ENCODE measurements at regions not wholly inside any gene's neighbourhood (a gene's known extent, or its start where the extent isn't known, plus 50 kb on each side); places are given as distances from the start of the nearest gene placed in this dataset.

DNA sequence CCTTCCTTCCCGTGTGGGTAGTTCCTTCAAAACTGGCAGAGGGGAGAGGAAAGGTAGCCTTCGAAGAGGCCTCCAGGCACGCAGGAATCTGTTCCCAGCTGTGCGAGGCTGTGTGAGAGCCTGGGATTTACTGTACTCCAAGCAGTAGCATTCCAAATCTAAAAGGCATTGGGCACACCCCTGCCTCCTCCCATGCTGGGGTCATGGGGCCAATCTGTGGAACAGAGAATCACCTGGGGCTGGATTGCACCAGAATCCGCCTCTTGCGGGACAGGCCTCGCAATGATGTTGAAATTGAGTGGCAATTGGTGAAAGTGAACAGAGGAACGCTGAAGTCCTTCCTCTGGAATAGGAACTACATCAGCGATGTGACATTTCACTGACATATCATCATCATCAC lies 72.5 kb upstream of the IRX3 start:
- DNase-seq: no peak

DNA sequence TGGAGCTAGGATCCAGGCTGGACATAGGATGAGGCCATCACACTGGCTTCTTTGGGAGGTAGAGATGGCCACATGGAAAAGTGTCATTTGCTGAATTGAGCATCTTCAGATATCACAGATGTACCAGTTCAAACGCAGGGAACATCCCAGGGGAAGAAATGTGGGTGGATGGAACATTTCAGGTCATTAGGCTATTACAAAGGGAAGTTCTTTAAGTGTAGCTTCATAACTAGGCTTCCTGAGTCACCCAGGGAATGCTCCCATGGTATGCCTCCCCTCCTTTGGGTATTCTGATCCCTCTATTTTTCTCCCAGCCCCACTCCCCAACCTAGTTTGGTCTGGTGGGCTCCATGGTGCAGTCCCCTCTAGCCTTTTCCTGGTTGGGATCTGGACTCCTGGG lies 69.8 kb upstream of the IRX3 start:
- DNase-seq: no peak

DNA sequence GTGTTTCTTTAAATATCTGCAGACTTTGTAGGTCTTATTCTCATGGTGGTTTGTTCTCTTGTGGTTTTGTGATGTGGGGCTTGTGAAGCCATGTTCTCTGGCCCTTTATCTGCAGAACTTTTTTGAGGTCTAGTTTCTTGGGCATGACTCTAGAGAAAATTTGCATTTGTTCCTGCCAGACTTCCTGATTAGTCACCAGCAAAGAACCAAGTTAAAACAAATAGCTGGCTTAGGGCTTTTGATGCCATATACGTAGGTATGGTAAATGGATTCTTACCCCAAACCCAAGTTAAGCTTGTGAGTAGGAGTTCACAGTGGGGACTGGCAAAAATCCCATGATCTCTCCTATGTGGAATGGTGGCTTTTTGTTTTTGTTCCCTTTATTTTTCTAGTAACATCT lies 68.7 kb upstream of the IRX3 start:
- DNase-seq: no peak

DNA sequence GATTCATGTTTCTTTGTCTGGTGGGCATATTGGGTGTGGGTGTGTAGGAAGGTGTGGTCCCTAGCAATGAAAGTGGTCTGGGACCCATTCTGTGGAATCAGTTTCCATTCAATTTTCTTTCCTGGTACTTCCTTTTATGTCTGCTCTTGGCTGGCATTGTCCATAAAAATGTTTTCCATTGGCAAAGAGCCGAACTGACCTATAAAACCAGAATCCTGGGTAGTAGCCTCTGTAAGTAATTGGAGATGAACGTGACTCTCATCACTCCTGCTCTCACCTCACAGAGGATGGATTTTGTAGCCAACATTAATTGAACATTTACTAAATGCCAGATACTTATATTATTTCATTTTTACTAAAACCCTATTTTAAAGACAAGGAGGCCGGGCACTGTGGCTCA lies 66.5 kb upstream of the IRX3 start:
- DNase-seq: no peak

DNA sequence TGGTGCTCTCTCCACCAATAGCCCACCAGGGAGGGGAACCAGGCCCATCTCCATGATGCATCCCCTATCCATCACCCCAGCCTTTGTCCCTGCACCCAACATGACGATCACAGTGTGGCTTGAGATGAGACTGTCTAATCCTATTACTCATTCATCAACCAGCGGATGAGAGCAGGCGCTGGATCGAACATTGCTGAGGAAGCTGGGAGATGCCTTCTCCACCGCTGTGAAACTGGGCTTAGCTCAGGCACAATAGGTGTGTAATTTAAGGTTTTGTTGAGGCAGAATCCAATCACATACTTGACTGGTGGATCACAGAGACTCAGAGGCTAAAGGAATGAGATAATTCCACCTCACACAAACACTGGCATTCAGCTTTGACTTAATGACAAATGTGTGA lies 64.6 kb upstream of the IRX3 start:
- DNase-seq: no peak

DNA sequence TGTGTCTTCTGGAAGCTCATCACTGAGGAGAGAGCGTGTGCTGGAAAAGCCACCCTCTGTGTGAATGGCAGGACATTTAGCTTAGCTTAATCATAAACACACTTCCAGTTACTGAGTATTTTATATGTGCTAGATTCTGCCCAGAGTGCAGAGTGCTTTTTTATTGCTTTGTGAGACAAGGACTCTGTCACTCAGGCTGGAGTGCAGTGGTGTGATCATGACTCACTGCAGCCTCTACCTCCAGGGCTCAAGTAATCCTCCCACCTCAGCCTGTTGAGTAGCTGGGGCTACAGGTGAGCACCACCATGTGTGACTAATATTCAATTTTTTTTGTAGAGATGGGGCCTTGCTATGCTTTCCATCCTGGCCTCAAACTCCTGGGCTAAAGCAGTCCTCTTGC lies 61.4 kb upstream of the IRX3 start:
- no peak for DNase-seq

DNA sequence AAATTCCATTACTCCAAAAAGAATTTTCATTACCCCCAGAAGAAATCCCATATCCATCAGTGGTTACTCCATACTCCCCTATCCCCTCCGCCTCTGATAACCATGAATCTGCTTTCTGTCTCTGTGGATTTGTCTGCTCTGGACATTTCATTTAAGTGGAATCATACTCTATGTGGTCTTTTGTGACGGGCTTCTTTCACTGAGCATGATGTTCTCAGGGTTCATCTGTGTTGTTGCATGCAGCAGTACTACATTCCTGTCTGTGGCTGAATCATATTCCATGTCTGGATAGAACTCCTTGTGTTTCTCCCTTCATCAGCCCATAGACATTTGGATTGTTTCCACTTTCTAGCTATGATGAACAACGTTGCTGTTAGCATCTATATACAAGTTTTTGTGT lies 59.5 kb upstream of the IRX3 start:
- DNase-seq: no peak

DNA sequence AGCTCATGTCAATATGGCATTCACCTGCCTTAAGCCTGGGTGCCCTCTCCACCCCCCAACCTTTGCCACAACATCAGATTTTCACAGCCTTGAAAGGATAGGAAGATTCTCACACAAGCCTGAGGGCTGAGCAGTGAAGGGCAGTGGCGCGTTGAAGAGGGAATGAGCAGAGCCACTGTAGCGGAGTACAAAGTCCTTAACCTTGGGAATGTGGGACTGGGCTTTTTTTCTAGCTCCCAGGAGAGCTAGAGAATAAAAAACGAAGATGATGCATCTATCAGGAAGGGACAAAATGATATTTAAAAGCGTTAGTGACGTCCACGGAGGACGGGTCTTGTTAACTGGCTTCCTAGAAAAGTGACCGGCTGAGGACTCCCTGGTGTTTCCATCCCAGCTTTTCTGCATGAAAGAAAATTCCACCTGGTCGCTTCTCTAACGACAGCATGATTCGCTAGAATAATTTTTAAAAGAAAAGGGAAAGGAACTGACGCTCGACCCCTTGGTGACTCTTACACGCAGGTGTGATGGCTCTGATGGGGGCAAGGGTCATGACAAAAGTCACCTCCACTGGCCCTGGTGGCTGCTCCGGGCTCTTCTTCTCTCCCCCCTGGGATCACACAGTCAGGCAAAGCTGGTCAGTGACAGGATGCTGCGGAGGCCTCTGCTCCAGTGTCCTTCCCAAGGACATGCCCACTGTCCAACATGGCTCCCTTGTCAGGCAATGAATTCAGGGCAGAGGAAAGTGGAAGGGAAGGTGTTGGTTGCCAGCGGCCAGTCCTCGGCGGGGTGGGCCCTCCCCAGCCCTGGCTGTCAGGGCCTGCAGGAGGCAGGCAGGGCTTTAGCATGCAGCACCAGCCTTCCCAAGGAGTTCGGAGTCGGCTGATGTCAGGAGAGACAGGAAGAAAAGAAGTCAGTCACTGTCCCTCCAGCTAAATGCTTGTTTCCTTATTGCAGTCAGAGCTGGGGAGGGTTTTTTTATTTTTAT lies 58.4 kb upstream of the IRX3 start:
- no peak for DNase-seq

DNA sequence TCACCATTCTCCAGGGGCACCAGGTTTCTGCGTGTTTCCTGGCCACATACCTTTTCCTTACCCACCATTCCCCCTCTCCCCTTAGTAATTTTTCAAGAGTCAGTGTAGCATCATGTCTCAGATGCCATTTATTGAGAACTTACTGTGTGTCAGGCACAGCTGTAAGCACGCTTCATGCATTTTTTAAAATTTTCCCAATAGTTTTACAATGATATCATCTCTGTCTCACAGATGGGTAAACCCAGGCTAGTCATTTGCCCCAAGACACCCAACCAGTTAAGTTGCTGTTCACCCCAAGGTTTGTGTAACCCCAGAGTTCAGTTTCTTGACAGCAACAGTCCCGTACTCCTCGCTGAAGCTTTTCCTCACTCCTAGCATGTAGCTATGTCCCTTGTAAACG lies 56.4 kb upstream of the IRX3 start:
- DNase-seq: no peak

DNA sequence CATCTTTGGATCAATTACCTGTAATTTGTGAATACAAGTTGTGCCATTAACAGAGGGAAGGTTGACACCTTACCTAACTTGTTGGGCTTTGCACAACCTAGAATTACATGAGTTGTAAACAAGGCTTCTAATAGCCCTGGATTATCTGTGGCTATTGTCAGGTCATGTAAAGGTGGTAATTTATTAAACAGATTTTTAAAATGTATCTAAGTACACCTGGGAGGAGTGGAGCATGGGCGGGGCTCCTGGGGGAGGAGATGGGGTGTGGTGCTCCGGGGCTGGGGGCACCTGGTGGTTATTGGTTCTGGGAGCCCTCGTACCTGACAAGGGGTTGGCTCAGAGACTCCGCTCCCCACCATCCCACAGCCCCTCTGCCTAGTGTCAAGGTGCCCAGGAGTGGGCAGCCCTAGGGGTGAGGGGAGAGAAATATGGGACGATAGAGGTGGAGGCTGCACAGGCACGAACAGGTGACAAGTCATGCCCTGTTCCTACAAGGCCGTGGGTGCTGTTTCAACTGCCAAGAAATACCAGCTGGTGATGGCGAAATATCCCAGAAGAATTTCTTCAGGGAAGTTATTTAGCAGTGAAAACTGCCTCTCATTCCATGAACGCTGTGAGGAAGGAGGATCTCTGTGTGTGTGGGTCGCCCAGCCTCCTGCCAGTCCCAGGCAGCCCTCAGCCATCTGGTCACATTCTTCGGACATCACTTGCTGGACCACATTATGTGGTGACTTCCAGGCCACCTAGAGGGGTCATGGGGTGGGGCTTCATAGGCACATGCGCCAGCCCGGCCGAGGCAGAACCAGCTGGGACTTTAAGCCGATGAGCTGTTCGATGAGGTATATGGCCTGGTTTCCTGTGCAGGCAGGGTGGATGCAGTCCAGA lies 55.5 kb upstream of the IRX3 start:
- DNase-seq: no peak

DNA sequence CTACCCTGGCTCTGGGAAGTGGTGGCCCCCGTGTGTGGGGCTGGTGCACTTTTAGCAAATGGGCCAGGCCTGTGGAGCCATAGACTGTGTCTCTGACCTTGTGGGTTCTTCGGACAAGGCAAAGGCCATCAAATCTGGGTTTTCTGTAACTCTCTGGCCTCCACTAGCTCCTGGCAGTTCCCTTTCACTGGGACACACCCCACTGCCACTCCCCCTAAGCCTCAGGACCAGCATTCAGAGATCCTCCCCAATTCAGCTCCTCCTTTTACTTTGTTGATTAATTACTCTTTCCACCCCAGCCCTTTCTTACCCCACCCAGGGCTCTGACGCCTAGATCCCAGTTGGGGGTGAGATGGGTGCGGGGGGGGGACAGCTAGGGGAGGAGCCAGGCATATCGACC lies 53.9 kb upstream of the IRX3 start:
- DNase-seq: no peak

DNA sequence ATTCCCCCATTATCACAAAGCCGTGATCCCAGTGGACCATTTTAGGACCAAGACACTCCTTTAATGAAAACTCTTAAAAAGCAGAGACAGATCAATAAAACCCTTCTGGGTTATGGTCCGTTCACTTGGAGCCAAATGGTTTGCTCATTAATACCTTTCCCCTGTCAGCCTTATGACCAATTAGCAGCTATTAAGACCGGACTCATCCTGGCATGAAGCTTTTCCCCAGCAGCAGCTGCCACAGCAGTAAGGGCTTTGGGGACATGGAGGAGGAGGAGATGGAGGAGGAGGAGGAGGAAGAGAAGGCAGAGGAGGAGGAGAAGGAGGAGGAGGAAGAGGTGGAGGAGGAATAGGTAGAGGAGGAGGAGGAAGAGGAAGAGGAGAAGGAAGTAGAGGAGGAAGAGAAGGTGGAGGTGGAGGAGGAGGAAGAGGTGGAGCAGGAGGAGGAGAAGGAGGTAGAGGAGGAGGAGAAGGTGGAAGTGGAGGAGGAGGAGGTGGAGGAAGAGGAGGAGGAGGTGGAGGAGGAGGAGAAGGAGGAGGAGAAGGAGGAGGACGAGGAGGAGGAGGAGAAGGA lies 50.1 kb upstream of the IRX3 start:
- no peak for DNase-seq

Measured in T-helper 1 cell (primary cell).